GM23338 (cell line): ENCODE measurements at regions not wholly inside any gene's neighbourhood (a gene's known extent, or its start where the extent isn't known, plus 50 kb on each side); places are given as distances from the start of the nearest gene placed in this dataset.

ENCODE experiments used
- ATAC-seq: fragments of 200-7000 bp; cut with Tn5 transposase; 3 replicates; pipeline ENCODE4 v1.9.1; 2020
- DNase-seq: peaks from one replicate; pipeline ENCODE4 v3.0.0-alpha.2; 2015; ENCODE audit warnings: low spot score
- H2AFZ ChIP-seq: fragments of 200-600 bp; sonication (generic); 2 replicates; pipeline ENCODE4 v1.8.0; 2016; ENCODE audit warnings: antibody characterized with exemption, mild to moderate bottlenecking, moderate library complexity
- H3F3A ChIP-seq: fragments of 200-600 bp; sonication (generic); replicated peaks from 2 replicates; pipeline ENCODE4 v1.8.0; 2017; ENCODE audit warnings: antibody characterized with exemption, mixed run types, low read depth
- H3K27ac ChIP-seq: fragments of 200-600 bp; sonication (generic); 2 replicates; pipeline ENCODE4 v1.6.1; 2016; ENCODE audit warnings: low read depth
- H3K27me3 ChIP-seq: fragments of 200-600 bp; sonication (generic); 2 replicates; pipeline ENCODE4 v1.8.0; 2016; ENCODE audit warnings: mild to moderate bottlenecking, mixed run types, moderate library complexity; ENCODE audit not compliant: insufficient read depth
- H3K36me3 ChIP-seq: fragments of 200-600 bp; sonication (generic); 2 replicates; pipeline ENCODE4 v1.8.0; 2016; ENCODE audit warnings: mild to moderate bottlenecking; ENCODE audit not compliant: insufficient read depth
- H3K4me1 ChIP-seq: fragments of 200-600 bp; sonication (generic); 2 replicates; pipeline ENCODE4 v1.8.0; 2016; ENCODE audit warnings: mild to moderate bottlenecking, moderate library complexity; ENCODE audit not compliant: insufficient read depth
- H3K4me2 ChIP-seq: fragments of 200-600 bp; sonication (generic); 2 replicates; pipeline ENCODE4 v1.7.1; 2017; ENCODE audit warnings: mixed run types
- H3K4me3 ChIP-seq: fragments of 200-600 bp; sonication (generic); 2 replicates; pipeline ENCODE4 v1.6.1; 2016; ENCODE audit warnings: mixed run types
- H3K79me2 ChIP-seq: fragments of 200-600 bp; sonication (generic); replicated peaks from 2 replicates; pipeline ENCODE4 v1.8.0; 2017; ENCODE audit warnings: mild to moderate bottlenecking; ENCODE audit not compliant: insufficient read depth
- H3K9me2 ChIP-seq: fragments of 200-600 bp; sonication (generic); 2 replicates; pipeline ENCODE4 v1.8.0; 2017; ENCODE audit not compliant: insufficient read depth
- H4K20me1 ChIP-seq: fragments of 200-600 bp; sonication (generic); replicated peaks from 2 replicates; pipeline ENCODE4 v1.8.0; 2017; ENCODE audit warnings: mild to moderate bottlenecking; ENCODE audit not compliant: insufficient read depth
- H3K27ac Mint-ChIP-seq: 2 replicates; pipeline ENCODE4 v1.8.0; 2020; ENCODE audit warnings: inconsistent platforms, mild to moderate bottlenecking, moderate library complexity, mixed read lengths
- H3K27me3 Mint-ChIP-seq: 3 replicates; pipeline ENCODE4 v1.8.0; 2022; ENCODE audit warnings: low read depth, mild to moderate bottlenecking, moderate library complexity, mixed read lengths, inconsistent platforms; ENCODE audit not compliant: insufficient read depth, poor library complexity
- H3K36me3 Mint-ChIP-seq: 3 replicates; pipeline ENCODE4 v1.8.0; 2021; ENCODE audit warnings: low read depth, mild to moderate bottlenecking, inconsistent platforms, moderate library complexity, mixed read lengths
- H3K4me1 Mint-ChIP-seq: 3 replicates; pipeline ENCODE4 v1.8.0; 2020; ENCODE audit warnings: mild to moderate bottlenecking, inconsistent platforms, mixed read lengths
- H3K4me3 Mint-ChIP-seq: 3 replicates; pipeline ENCODE4 v1.8.0; 2021; ENCODE audit warnings: moderate library complexity, mild to moderate bottlenecking, inconsistent platforms, mixed read lengths
- H3K9me3 Mint-ChIP-seq: 3 replicates; pipeline ENCODE4 v1.8.0; 2020; ENCODE audit warnings: moderate library complexity, mild to moderate bottlenecking, inconsistent platforms, mixed read lengths
- EZH2phosphoT487 ChIP-seq: fragments of 200-600 bp; sonication (generic); IDR thresholded peaks from one replicate; pipeline ENCODE4 v1.8.1; 2018; ENCODE audit warnings: antibody characterized with exemption; ENCODE audit not compliant: unreplicated experiment
- JUNB ChIP-seq: IDR thresholded peaks from one replicate; pipeline ENCODE4 v1.6.1; 2016; ENCODE audit warnings: antibody characterized with exemption; ENCODE audit not compliant: unreplicated experiment
- NANOG ChIP-seq: IDR thresholded peaks from 2 replicates; pipeline ENCODE4 v1.6.1; 2016; ENCODE audit warnings: antibody characterized with exemption, borderline replicate concordance
- POLR2AphosphoS5 ChIP-seq: IDR thresholded peaks from 2 replicates; pipeline ENCODE4 v1.6.1; 2016; ENCODE audit warnings: antibody characterized with exemption, low read depth
- STAT1 ChIP-seq: IDR thresholded peaks from one replicate; pipeline ENCODE4 v1.6.1; 2016; ENCODE audit warnings: antibody characterized with exemption; ENCODE audit not compliant: unreplicated experiment
- TF ChIP-seq, protein P1 (sequence below): fragments of 250-450 bp; sonication (Bioruptor Pico); IDR thresholded peaks from 2 replicates; pipeline ENCODE4 v1.5.0; 2020; ENCODE audit warnings: mild to moderate bottlenecking, moderate library complexity
- TF ChIP-seq, protein P2 (sequence below): IDR thresholded peaks from one replicate; pipeline ENCODE4 v1.6.1; 2018; ENCODE audit warnings: antibody characterized with exemption; ENCODE audit not compliant: unreplicated experiment

DNA sequence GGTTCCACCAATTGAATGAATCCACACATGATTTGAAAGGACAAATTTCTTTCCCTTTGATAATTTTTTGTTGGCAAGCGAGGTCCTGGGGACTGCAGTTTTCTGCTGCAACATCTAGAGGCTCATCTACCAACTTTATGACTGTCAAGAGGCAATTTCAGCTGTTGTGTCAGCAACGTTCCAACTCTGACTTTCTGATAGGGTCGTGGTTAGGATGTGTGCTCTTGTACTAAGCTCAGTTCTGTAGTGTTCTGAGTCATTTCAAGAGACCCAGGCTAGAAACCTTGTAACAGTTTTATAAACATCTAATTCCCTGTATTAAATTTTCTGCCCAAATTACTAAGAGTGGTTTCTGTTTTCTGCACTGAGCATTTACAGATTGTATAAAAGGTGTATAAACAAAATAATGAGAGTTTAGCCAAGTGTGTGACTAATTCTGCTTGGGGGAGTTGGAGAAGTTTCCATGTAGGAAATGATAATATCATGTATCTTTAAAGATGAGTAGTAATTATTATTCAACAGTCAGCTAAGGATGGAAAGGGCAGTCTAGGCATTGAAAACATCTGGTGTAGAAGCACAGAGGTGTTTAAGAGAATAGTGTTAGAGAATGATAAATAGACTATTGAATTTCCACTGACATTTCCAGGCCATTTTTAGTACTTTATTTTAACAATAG is 72.2 kb downstream of the RBMXL2 start (continued):
- TF ChIP-seq, protein P1, sequence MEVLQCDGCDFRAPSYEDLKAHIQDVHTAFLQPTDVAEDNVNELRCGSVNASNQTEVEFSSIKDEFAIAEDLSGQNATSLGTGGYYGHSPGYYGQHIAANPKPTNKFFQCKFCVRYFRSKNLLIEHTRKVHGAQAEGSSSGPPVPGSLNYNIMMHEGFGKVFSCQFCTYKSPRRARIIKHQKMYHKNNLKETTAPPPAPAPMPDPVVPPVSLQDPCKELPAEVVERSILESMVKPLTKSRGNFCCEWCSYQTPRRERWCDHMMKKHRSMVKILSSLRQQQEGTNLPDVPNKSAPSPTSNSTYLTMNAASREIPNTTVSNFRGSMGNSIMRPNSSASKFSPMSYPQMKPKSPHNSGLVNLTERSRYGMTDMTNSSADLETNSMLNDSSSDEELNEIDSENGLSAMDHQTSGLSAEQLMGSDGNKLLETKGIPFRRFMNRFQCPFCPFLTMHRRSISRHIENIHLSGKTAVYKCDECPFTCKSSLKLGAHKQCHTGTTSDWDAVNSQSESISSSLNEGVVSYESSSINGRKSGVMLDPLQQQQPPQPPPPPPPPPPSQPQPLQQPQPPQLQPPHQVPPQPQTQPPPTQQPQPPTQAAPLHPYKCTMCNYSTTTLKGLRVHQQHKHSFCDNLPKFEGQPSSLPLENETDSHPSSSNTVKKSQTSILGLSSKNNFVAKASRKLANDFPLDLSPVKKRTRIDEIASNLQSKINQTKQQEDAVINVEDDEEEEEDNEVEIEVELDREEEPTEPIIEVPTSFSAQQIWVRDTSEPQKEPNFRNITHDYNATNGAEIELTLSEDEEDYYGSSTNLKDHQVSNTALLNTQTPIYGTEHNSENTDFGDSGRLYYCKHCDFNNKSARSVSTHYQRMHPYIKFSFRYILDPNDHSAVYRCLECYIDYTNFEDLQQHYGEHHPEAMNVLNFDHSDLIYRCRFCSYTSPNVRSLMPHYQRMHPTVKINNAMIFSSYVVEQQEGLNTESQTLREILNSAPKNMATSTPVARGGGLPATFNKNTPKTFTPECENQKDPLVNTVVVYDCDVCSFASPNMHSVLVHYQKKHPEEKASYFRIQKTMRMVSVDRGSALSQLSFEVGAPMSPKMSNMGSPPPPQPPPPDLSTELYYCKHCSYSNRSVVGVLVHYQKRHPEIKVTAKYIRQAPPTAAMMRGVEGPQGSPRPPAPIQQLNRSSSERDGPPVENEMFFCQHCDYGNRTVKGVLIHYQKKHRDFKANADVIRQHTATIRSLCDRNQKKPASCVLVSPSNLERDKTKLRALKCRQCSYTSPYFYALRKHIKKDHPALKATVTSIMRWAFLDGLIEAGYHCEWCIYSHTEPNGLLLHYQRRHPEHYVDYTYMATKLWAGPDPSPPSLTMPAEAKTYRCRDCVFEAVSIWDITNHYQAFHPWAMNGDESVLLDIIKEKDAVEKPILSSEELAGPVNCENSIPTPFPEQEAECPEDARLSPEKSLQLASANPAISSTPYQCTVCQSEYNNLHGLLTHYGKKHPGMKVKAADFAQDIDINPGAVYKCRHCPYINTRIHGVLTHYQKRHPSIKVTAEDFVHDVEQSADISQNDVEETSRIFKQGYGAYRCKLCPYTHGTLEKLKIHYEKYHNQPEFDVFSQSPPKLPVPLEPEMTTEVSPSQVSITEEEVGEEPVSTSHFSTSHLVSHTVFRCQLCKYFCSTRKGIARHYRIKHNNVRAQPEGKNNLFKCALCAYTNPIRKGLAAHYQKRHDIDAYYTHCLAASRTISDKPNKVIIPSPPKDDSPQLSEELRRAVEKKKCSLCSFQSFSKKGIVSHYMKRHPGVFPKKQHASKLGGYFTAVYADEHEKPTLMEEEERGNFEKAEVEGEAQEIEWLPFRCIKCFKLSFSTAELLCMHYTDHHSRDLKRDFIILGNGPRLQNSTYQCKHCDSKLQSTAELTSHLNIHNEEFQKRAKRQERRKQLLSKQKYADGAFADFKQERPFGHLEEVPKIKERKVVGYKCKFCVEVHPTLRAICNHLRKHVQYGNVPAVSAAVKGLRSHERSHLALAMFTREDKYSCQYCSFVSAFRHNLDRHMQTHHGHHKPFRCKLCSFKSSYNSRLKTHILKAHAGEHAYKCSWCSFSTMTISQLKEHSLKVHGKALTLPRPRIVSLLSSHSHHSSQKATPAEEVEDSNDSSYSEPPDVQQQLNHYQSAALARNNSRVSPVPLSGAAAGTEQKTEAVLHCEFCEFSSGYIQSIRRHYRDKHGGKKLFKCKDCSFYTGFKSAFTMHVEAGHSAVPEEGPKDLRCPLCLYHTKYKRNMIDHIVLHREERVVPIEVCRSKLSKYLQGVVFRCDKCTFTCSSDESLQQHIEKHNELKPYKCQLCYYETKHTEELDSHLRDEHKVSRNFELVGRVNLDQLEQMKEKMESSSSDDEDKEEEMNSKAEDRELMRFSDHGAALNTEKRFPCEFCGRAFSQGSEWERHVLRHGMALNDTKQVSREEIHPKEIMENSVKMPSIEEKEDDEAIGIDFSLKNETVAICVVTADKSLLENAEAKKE (CRISPR knock-in tag) = no peak

DNA sequence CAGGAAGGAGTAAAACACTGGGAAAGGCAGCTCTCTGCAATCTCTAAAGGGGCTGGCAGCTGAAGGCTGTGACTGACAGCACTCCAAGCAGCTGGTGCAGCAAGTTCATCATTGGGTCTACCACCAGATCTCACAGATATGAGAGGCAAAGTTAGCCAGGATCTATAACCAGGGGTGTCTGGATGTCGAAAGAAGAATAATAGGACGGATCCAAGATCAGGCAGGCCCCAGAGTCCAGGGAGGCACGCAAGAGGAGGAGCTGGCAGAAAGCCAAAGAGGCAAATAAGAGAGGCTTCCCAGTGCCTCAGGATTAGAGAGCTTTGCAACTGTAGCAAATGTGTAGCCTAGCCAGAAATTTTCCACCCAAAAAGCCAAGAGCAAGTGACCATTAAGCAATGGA is 77.1 kb downstream of the RBMXL2 start:
- H4K20me1 ChIP-seq = no peaks in the 10 kb centered on the region
- Mint-ChIP-seq H3K9me3 (no peaks in the 10 kb centered on the region), H3K36me3 (no peaks in the 10 kb centered on the region), H3K4me3 (no peak overlapping the region), H3K27ac (no peak overlapping the region), H3K27me3 (no peaks in the 10 kb centered on the region), H3K4me1 (no peaks in the 10 kb centered on the region)
- H3K4me2 ChIP-seq = no peak overlapping the region
- no peaks in the 10 kb centered on the region for H3K9me2 ChIP-seq
- H3K27me3 ChIP-seq = no peaks in the 10 kb centered on the region
- DNase-seq = no peak
- H3K27ac ChIP-seq = no peak overlapping the region
- no peaks in the 10 kb centered on the region for H3K36me3 ChIP-seq
- no peaks in the 10 kb centered on the region for H3K79me2 ChIP-seq
- H3K4me3 ChIP-seq = no peak overlapping the region
- ATAC-seq = no peak; the same call in 2 of the 3 replicates
- no peaks in the 10 kb centered on the region for H3K4me1 ChIP-seq
- H3F3A ChIP-seq = no peaks in the 10 kb centered on the region
- no peak overlapping the region for H2AFZ ChIP-seq
- TF ChIP-seq EZH2phosphoT487 (no peak), JUNB (no peak), STAT1 (no peak), POLR2AphosphoS5 (no peak), NANOG (no peak)
- TF ChIP-seq, protein P2, sequence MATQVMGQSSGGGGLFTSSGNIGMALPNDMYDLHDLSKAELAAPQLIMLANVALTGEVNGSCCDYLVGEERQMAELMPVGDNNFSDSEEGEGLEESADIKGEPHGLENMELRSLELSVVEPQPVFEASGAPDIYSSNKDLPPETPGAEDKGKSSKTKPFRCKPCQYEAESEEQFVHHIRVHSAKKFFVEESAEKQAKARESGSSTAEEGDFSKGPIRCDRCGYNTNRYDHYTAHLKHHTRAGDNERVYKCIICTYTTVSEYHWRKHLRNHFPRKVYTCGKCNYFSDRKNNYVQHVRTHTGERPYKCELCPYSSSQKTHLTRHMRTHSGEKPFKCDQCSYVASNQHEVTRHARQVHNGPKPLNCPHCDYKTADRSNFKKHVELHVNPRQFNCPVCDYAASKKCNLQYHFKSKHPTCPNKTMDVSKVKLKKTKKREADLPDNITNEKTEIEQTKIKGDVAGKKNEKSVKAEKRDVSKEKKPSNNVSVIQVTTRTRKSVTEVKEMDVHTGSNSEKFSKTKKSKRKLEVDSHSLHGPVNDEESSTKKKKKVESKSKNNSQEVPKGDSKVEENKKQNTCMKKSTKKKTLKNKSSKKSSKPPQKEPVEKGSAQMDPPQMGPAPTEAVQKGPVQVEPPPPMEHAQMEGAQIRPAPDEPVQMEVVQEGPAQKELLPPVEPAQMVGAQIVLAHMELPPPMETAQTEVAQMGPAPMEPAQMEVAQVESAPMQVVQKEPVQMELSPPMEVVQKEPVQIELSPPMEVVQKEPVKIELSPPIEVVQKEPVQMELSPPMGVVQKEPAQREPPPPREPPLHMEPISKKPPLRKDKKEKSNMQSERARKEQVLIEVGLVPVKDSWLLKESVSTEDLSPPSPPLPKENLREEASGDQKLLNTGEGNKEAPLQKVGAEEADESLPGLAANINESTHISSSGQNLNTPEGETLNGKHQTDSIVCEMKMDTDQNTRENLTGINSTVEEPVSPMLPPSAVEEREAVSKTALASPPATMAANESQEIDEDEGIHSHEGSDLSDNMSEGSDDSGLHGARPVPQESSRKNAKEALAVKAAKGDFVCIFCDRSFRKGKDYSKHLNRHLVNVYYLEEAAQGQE = no peak
